HEK293 (cell line): ENCODE measurements at regions not wholly inside any gene's neighbourhood (a gene's known extent, or its start where the extent isn't known, plus 50 kb on each side); places are given as distances from the start of the nearest gene placed in this dataset.

ENCODE experiments used
- CTCF ChIA-PET: fragments of 350-600 bp; formaldehyde crosslinking; extraction: SDS; loops from one replicate; lab custom pipeline; 2021; ENCODE audit warnings: antibody characterized with exemption; lab: Yijun Ruan, JAX
- POLR2A ChIA-PET: fragments of 300-600 bp; formaldehyde crosslinking; extraction: SDS; loops from one replicate; lab custom pipeline; 2020; ENCODE audit warnings: antibody characterized with exemption, inconsistent platforms; lab: Yijun Ruan, JAX
- H3K27ac ChIP-seq: fragments of 200-500 bp; sonication (Bioruptor generic); 2 replicates; pipeline ENCODE4 v1.5.1; 2014; ENCODE audit warnings: low read depth, low read length, control low read depth, inconsistent platforms; ENCODE audit errors: extremely low read depth
- H3K36me3 ChIP-seq, 2 experiments: fragments of 200-500 bp in 1 of 2; sonication (Bioruptor generic) in 1 of 2; 1 replicate in 1 of 2; 2 replicates in 1 of 2; pipeline ENCODE4 v1.5.1; 2014 to 2017; ENCODE audit warnings: inconsistent platforms in 2 of 2, low read length in 2 of 2; ENCODE audit not compliant: control insufficient read depth in 2 of 2, insufficient read depth in 1 of 2
- H3K4me1 ChIP-seq: fragments of 200-500 bp; sonication (Bioruptor generic); 2 replicates; pipeline ENCODE4 v1.5.1; 2014; ENCODE audit warnings: mild to moderate bottlenecking, low read length, inconsistent platforms; ENCODE audit not compliant: control insufficient read depth, insufficient read depth
- H3K4me3 ChIP-seq: 2 replicates; pipeline ENCODE4 v1.5.1; 2011; ENCODE audit warnings: low read depth, mild to moderate bottlenecking, control low read depth, low read length, moderate library complexity
- H3K9me3 ChIP-seq: fragments of 200-500 bp; sonication (Bioruptor generic); 2 replicates; pipeline ENCODE4 v1.5.1; 2014; ENCODE audit warnings: low read depth, low read length, inconsistent platforms; ENCODE audit not compliant: control insufficient read depth, insufficient read depth
- HOXC10 ChIP-seq: sonication (generic); formaldehyde crosslinking; IDR thresholded peaks from 2 replicates; pipeline ENCODE4 v1.8.1; 2023; ENCODE audit warnings: mild to moderate bottlenecking, missing genetic modification reagents
- KLF7 ChIP-seq: fragments of 450-650 bp; formaldehyde crosslinking; IDR thresholded peaks from 2 replicates; pipeline ENCODE4 v1.5.1; 2016; ENCODE audit warnings: missing biosample characterization, missing genetic modification characterization, borderline replicate concordance
- PBX3 ChIP-seq: sonication (generic); formaldehyde crosslinking; IDR thresholded peaks from 2 replicates; pipeline ENCODE4 v1.8.1; 2022; ENCODE audit warnings: mild to moderate bottlenecking, moderate library complexity, missing genetic modification reagents
- PRDM10 ChIP-seq: fragments of 450-650 bp; formaldehyde crosslinking; IDR thresholded peaks from 2 replicates; pipeline ENCODE4 v1.5.1; 2016; ENCODE audit warnings: missing biosample characterization, missing genetic modification characterization
- TRIM28 ChIP-seq: IDR thresholded peaks from 2 replicates; pipeline ENCODE4 v1.6.1; 2011; ENCODE audit warnings: low read length, control low read depth, borderline replicate concordance
- ZBTB48 ChIP-seq: fragments of 450-650 bp; formaldehyde crosslinking; IDR thresholded peaks from 2 replicates; pipeline ENCODE4 v1.5.1; 2016; ENCODE audit warnings: missing biosample characterization, missing genetic modification characterization
- ZIC2 ChIP-seq: fragments of 450-650 bp; formaldehyde crosslinking; IDR thresholded peaks from 2 replicates; pipeline ENCODE4 v1.5.1; 2016; ENCODE audit warnings: missing biosample characterization, missing genetic modification characterization
- ZNF112 ChIP-seq: fragments of 450-650 bp; formaldehyde crosslinking; IDR thresholded peaks from 2 replicates; pipeline ENCODE4 v1.5.0; 2017; ENCODE audit warnings: missing biosample characterization, missing genetic modification characterization
- ZNF114 ChIP-seq: fragments of 450-650 bp; formaldehyde crosslinking; IDR thresholded peaks from 2 replicates; pipeline ENCODE4 v1.5.0; 2017; ENCODE audit warnings: missing biosample characterization, missing genetic modification characterization
- ZNF174 ChIP-seq: fragments of 450-650 bp; formaldehyde crosslinking; IDR thresholded peaks from 2 replicates; pipeline ENCODE4 v1.5.0; 2017; ENCODE audit warnings: missing biosample characterization, mild to moderate bottlenecking, missing genetic modification characterization
- ZNF211 ChIP-seq: fragments of 450-650 bp; formaldehyde crosslinking; IDR thresholded peaks from 2 replicates; pipeline ENCODE4 v1.5.1; 2016; ENCODE audit warnings: low read depth, missing biosample characterization, missing genetic modification characterization
- ZNF214 ChIP-seq: fragments of 450-650 bp; formaldehyde crosslinking; IDR thresholded peaks from 2 replicates; pipeline ENCODE4 v1.5.1; 2017; ENCODE audit warnings: missing biosample characterization, mild to moderate bottlenecking, missing genetic modification characterization, borderline replicate concordance
- ZNF223 ChIP-seq: fragments of 450-650 bp; formaldehyde crosslinking; IDR thresholded peaks from 2 replicates; pipeline ENCODE4 v1.5.1; 2016; ENCODE audit warnings: missing biosample characterization, missing genetic modification characterization
- ZNF350 ChIP-seq: fragments of 450-650 bp; formaldehyde crosslinking; IDR thresholded peaks from 2 replicates; pipeline ENCODE4 v1.5.0; 2017; ENCODE audit warnings: missing biosample characterization, mild to moderate bottlenecking, missing genetic modification characterization
- ZNF37A ChIP-seq: fragments of 450-650 bp; IDR thresholded peaks from 2 replicates; pipeline ENCODE4 v1.5.1; 2018; ENCODE audit warnings: missing biosample characterization, missing genetic modification characterization
- ZNF514 ChIP-seq: fragments of 450-650 bp; formaldehyde crosslinking; IDR thresholded peaks from 2 replicates; pipeline ENCODE4 v1.5.1; 2016; ENCODE audit warnings: missing biosample characterization, missing genetic modification characterization
- ZNF747 ChIP-seq: fragments of 450-650 bp; formaldehyde crosslinking; IDR thresholded peaks from 2 replicates; pipeline ENCODE4 v1.5.1; 2016; ENCODE audit warnings: missing biosample characterization, missing genetic modification characterization
- ZNF777 ChIP-seq: fragments of 450-650 bp; formaldehyde crosslinking; IDR thresholded peaks from 2 replicates; pipeline ENCODE4 v1.5.1; 2017; ENCODE audit warnings: missing biosample characterization, missing genetic modification characterization, borderline replicate concordance
- ZXDB ChIP-seq: fragments of 450-650 bp; formaldehyde crosslinking; IDR thresholded peaks from 2 replicates; pipeline ENCODE4 v1.5.1; 2016; ENCODE audit warnings: missing biosample characterization, missing genetic modification characterization

- no peak for TF ChIP-seq ZXDB
- TF ChIP-seq ZNF174, result no peak
- no peak for TF ChIP-seq PRDM10 (tag by site-specific recombination)
- TF ChIP-seq ZBTB48, result no peak
- no peak for TF ChIP-seq ZNF777 (tag by site-specific recombination)
- no peak for TF ChIP-seq ZNF211 (tag by site-specific recombination)
- TF ChIP-seq ZNF37A (tag by site-specific recombination), result no peak
- TF ChIP-seq ZNF350, result no peak
- no peak for TF ChIP-seq ZNF114 (tag by site-specific recombination)
- no peak for TF ChIP-seq ZNF223 (tag by site-specific recombination)
- TF ChIP-seq PBX3 (CRISPR knock-in tag), result no peak
- Histone ChIP-seq H3K4me1 (no peaks in the 10 kb centered on the region), H3K9me3 (no peaks in the 10 kb centered on the region), H3K4me3 (no peak overlapping the region), H3K27ac (no peak overlapping the region), H3K36me3 (no peaks in the 10 kb centered on the region)
- CTCF ChIA-PET, result no interaction called here
- POLR2A ChIA-PET, result no interaction called here
These were observed 260.2 kb upstream of the IRX2 start for GRCh38 chr5:3011764-3012017.

- no peaks in the 10 kb centered on the region for H3K4me1 ChIP-seq
- no peak for TF ChIP-seq ZNF214 (tag by site-specific recombination)
- no peak for TF ChIP-seq TRIM28
- TF ChIP-seq KLF7, result no peak
- no peak for TF ChIP-seq HOXC10 (CRISPR knock-in tag)
- TF ChIP-seq ZNF514 (tag by site-specific recombination), result no peak
- TF ChIP-seq ZNF747 (tag by site-specific recombination), result no peak
- no peak for TF ChIP-seq ZIC2 (tag by site-specific recombination)
- TF ChIP-seq ZNF112 (tag by site-specific recombination), result no peak
- CTCF ChIA-PET, result interaction anchor here (0.6 kb wide), 1 partner anchor 922 kb away, joined by 4 read pairs; no protein-coding TSS in a partner anchor
- no peaks in the 10 kb centered on the region for H3K36me3 ChIP-seq
- H3K27ac ChIP-seq, result no peak overlapping the region
- POLR2A ChIA-PET, result no interaction called here
- no peak overlapping the region for H3K4me3 ChIP-seq
- H3K9me3 ChIP-seq, result no peaks in the 10 kb centered on the region
These were observed 259.7 kb upstream of the IRX2 start for GRCh38 chr5:3010953-3011763.
